Stomach (tissue), 4 donors: ENCODE measurements at regions not wholly inside any gene's neighbourhood (a gene's known extent, or its start where the extent isn't known, plus 50 kb on each side); places are given as distances from the start of the nearest gene placed in this dataset.

Experiments used
- EP300 ChIP-seq: sonication (generic); formaldehyde crosslinking; IDR thresholded peaks from one replicate; pipeline ENCODE4 v1.6.1; 2017; ENCODE audit warnings: antibody characterized with exemption
- POLR2A ChIP-seq, 4 donors: fragments of 450-650 bp; IDR thresholded peaks; one replicate each; pipeline ENCODE4 v1.6.1; 2016; ENCODE audit warnings: antibody characterized with exemption in 4 of 4, control low read depth in 2 of 4, mild to moderate bottlenecking in 1 of 4, moderate library complexity in 1 of 4
- POLR2AphosphoS5 ChIP-seq, 3 donors: sonication (generic); formaldehyde crosslinking; IDR thresholded peaks; one replicate each; pipeline ENCODE4 v1.6.1; 2016; ENCODE audit warnings: antibody characterized with exemption in 3 of 3
- TF ChIP-seq, protein P1 (sequence below), 7 experiments: fragments of 450-650 bp in 4 of 7; fragments of 200-600 bp in 3 of 7; sonication (generic) in 3 of 7; IDR thresholded peaks; one replicate each; pipeline ENCODE4 v1.5.1; 2016 to 2019; ENCODE audit warnings: antibody characterized with exemption in 7 of 7, control low read depth in 2 of 7, mild to moderate bottlenecking in 1 of 7

DNA sequence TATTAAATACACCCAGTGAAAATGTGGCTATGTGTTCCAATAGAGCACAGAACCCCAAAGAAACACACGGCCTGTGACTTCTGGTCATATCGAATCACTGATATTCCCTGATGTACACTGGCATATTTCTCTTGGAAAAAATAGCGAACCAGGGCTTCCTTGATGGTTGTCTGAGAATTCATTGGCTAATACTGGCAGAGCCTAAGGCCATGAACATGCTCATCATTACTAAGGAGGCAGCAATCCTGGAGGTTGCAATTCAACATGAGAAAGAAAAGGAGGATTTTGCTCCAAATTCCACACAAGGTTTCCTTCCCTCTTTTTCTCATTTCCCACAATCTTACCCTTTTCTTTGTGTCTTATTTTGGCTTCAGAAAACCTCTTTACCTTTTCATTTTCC is 212.9 kb upstream of the HMGA2 start:
- TF ChIP-seq, protein P1, sequence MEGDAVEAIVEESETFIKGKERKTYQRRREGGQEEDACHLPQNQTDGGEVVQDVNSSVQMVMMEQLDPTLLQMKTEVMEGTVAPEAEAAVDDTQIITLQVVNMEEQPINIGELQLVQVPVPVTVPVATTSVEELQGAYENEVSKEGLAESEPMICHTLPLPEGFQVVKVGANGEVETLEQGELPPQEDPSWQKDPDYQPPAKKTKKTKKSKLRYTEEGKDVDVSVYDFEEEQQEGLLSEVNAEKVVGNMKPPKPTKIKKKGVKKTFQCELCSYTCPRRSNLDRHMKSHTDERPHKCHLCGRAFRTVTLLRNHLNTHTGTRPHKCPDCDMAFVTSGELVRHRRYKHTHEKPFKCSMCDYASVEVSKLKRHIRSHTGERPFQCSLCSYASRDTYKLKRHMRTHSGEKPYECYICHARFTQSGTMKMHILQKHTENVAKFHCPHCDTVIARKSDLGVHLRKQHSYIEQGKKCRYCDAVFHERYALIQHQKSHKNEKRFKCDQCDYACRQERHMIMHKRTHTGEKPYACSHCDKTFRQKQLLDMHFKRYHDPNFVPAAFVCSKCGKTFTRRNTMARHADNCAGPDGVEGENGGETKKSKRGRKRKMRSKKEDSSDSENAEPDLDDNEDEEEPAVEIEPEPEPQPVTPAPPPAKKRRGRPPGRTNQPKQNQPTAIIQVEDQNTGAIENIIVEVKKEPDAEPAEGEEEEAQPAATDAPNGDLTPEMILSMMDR (IDR thresholded peaks at IDR 0.05) = no peak
- no peak for TF ChIP-seq POLR2A (IDR thresholded peaks at IDR 0.05)
- TF ChIP-seq EP300 = no peak
- TF ChIP-seq POLR2AphosphoS5 (IDR thresholded peaks at IDR 0.05) = no peak
